ENCODE measurements at regions not wholly inside any gene's neighbourhood (a gene's known extent, or its start where the extent isn't known, plus 50 kb on each side); places are given as distances from the start of the nearest gene placed in this dataset.

DNA sequence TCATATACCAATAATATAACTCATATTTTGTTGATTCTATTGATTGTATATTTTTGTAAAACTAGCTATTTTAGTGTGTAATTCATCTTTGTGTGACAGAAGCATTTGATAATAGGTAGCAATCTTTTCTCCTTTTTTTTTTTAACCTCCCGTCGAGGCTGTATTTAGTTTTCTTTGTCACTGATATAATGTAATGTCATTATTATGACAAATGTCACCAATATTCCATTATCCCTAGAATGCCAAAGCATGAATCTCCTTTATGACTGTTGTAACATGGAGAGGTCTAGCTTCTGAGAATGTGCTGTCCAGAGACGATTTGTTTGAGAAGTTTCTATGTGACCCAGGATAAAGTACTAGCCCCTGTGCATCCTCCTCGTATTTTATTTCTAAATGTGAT lies 639.0 kb upstream of the ATXN7L3B start:
- TF ChIP-seq, protein P1, sequence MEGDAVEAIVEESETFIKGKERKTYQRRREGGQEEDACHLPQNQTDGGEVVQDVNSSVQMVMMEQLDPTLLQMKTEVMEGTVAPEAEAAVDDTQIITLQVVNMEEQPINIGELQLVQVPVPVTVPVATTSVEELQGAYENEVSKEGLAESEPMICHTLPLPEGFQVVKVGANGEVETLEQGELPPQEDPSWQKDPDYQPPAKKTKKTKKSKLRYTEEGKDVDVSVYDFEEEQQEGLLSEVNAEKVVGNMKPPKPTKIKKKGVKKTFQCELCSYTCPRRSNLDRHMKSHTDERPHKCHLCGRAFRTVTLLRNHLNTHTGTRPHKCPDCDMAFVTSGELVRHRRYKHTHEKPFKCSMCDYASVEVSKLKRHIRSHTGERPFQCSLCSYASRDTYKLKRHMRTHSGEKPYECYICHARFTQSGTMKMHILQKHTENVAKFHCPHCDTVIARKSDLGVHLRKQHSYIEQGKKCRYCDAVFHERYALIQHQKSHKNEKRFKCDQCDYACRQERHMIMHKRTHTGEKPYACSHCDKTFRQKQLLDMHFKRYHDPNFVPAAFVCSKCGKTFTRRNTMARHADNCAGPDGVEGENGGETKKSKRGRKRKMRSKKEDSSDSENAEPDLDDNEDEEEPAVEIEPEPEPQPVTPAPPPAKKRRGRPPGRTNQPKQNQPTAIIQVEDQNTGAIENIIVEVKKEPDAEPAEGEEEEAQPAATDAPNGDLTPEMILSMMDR (IDR thresholded peaks at IDR 0.05), result no peak
- TF ChIP-seq POLR2AphosphoS5 (IDR thresholded peaks at IDR 0.05; ENCODE audit: low read depth, low read length) (no peak), SIN3A (IDR thresholded peaks at IDR 0.05; ENCODE audit: borderline replicate concordance, insufficient read depth, low read depth, low read length) (no peak), TCF7L2 (IDR thresholded peaks at IDR 0.05; ENCODE audit: low read depth, low read length) (no peak)
- TF ChIP-seq, protein P2, sequence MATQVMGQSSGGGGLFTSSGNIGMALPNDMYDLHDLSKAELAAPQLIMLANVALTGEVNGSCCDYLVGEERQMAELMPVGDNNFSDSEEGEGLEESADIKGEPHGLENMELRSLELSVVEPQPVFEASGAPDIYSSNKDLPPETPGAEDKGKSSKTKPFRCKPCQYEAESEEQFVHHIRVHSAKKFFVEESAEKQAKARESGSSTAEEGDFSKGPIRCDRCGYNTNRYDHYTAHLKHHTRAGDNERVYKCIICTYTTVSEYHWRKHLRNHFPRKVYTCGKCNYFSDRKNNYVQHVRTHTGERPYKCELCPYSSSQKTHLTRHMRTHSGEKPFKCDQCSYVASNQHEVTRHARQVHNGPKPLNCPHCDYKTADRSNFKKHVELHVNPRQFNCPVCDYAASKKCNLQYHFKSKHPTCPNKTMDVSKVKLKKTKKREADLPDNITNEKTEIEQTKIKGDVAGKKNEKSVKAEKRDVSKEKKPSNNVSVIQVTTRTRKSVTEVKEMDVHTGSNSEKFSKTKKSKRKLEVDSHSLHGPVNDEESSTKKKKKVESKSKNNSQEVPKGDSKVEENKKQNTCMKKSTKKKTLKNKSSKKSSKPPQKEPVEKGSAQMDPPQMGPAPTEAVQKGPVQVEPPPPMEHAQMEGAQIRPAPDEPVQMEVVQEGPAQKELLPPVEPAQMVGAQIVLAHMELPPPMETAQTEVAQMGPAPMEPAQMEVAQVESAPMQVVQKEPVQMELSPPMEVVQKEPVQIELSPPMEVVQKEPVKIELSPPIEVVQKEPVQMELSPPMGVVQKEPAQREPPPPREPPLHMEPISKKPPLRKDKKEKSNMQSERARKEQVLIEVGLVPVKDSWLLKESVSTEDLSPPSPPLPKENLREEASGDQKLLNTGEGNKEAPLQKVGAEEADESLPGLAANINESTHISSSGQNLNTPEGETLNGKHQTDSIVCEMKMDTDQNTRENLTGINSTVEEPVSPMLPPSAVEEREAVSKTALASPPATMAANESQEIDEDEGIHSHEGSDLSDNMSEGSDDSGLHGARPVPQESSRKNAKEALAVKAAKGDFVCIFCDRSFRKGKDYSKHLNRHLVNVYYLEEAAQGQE (IDR thresholded peaks at IDR 0.05; ENCODE audit: insufficient read depth in 1 of 2, low read depth in 2 of 2, low read length in 1 of 2), result no peak

Measured in Panc1 (cell line).